ENCODE measurements at regions not wholly inside any gene's neighbourhood (a gene's known extent, or its start where the extent isn't known, plus 50 kb on each side); places are given as distances from the start of the nearest gene placed in this dataset.

DNA sequence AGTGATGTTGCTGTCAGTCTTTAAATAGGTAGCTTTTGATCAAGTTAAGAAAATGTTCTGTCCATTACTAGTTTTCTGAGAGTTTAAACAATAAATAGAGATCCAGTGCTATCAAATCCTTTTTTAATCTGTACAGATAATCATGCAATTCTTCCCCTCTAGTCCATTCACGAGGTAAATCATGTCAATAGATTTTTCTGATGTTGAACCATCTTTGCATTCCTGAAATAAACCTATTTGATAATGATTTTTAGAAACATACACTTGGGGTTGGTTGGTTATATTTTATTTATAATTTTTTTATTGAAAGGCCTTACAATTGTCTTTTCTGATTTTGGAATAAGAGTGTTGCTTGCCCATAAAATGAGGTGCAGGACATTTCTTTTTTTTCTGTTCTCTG, 95.0 kb downstream of the FAM53A start:
- TF ChIP-seq GABPA (IDR thresholded peaks at IDR 0.05; ENCODE audit: low read depth), result no peak
- TF ChIP-seq POLR2AphosphoS5 (IDR thresholded peaks at IDR 0.05; ENCODE audit: low read depth), result no peak
- TF ChIP-seq, protein P1, sequence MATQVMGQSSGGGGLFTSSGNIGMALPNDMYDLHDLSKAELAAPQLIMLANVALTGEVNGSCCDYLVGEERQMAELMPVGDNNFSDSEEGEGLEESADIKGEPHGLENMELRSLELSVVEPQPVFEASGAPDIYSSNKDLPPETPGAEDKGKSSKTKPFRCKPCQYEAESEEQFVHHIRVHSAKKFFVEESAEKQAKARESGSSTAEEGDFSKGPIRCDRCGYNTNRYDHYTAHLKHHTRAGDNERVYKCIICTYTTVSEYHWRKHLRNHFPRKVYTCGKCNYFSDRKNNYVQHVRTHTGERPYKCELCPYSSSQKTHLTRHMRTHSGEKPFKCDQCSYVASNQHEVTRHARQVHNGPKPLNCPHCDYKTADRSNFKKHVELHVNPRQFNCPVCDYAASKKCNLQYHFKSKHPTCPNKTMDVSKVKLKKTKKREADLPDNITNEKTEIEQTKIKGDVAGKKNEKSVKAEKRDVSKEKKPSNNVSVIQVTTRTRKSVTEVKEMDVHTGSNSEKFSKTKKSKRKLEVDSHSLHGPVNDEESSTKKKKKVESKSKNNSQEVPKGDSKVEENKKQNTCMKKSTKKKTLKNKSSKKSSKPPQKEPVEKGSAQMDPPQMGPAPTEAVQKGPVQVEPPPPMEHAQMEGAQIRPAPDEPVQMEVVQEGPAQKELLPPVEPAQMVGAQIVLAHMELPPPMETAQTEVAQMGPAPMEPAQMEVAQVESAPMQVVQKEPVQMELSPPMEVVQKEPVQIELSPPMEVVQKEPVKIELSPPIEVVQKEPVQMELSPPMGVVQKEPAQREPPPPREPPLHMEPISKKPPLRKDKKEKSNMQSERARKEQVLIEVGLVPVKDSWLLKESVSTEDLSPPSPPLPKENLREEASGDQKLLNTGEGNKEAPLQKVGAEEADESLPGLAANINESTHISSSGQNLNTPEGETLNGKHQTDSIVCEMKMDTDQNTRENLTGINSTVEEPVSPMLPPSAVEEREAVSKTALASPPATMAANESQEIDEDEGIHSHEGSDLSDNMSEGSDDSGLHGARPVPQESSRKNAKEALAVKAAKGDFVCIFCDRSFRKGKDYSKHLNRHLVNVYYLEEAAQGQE (IDR thresholded peaks at IDR 0.05; ENCODE audit: insufficient replicate concordance, low read depth), result no peak
- no peak for TF ChIP-seq SPI1 (IDR thresholded peaks at IDR 0.05; ENCODE audit: borderline replicate concordance, low read depth)
- TF ChIP-seq, protein P2, sequence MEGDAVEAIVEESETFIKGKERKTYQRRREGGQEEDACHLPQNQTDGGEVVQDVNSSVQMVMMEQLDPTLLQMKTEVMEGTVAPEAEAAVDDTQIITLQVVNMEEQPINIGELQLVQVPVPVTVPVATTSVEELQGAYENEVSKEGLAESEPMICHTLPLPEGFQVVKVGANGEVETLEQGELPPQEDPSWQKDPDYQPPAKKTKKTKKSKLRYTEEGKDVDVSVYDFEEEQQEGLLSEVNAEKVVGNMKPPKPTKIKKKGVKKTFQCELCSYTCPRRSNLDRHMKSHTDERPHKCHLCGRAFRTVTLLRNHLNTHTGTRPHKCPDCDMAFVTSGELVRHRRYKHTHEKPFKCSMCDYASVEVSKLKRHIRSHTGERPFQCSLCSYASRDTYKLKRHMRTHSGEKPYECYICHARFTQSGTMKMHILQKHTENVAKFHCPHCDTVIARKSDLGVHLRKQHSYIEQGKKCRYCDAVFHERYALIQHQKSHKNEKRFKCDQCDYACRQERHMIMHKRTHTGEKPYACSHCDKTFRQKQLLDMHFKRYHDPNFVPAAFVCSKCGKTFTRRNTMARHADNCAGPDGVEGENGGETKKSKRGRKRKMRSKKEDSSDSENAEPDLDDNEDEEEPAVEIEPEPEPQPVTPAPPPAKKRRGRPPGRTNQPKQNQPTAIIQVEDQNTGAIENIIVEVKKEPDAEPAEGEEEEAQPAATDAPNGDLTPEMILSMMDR (IDR thresholded peaks at IDR 0.05; ENCODE audit: insufficient read depth, low read length), result no peak
- no peak overlapping the region for H3K27ac ChIP-seq (replicated peaks)
- H3K4me3 ChIP-seq (replicated peaks; ENCODE audit: insufficient read depth, low read length), result no peak overlapping the region
- no peak for DNase-seq (ENCODE audit: low read depth in 1 of 2, low spot score in 1 of 2)
- H3K27me3 ChIP-seq (ENCODE audit: insufficient read depth, poor library complexity, severe bottlenecking), result no peaks in the 10 kb centered on the region

GRCh38 chr4:1588306-1588705, 95.8 kb downstream of the FAM53A start:
- H3K4me3 ChIP-seq (replicated peaks; ENCODE audit: insufficient read depth, low read length), result no peak overlapping the region
- DNase-seq (ENCODE audit: low read depth in 1 of 2, low spot score in 1 of 2), result no peak
- H3K27ac ChIP-seq (replicated peaks), result no peak overlapping the region
- TF ChIP-seq, protein P1 (IDR thresholded peaks at IDR 0.05; ENCODE audit: insufficient replicate concordance, low read depth), result no peak
- TF ChIP-seq SPI1 (IDR thresholded peaks at IDR 0.05; ENCODE audit: borderline replicate concordance, low read depth) (no peak), GABPA (IDR thresholded peaks at IDR 0.05; ENCODE audit: low read depth) (no peak), POLR2AphosphoS5 (IDR thresholded peaks at IDR 0.05; ENCODE audit: low read depth) (no peak)
- TF ChIP-seq, protein P2 (IDR thresholded peaks at IDR 0.05; ENCODE audit: insufficient read depth, low read length), result no peak
- H3K27me3 ChIP-seq (ENCODE audit: insufficient read depth, poor library complexity, severe bottlenecking), result no peaks in the 10 kb centered on the region

- no peak overlapping the region for H3K27ac ChIP-seq (replicated peaks)
- TF ChIP-seq POLR2AphosphoS5 (IDR thresholded peaks at IDR 0.05; ENCODE audit: low read depth) (no peak), SPI1 (IDR thresholded peaks at IDR 0.05; ENCODE audit: borderline replicate concordance, low read depth) (no peak), GABPA (IDR thresholded peaks at IDR 0.05; ENCODE audit: low read depth) (no peak)
- TF ChIP-seq, protein P1 (IDR thresholded peaks at IDR 0.05; ENCODE audit: insufficient replicate concordance, low read depth), result no peak
- TF ChIP-seq, protein P2 (IDR thresholded peaks at IDR 0.05; ENCODE audit: insufficient read depth, low read length), result no peak
These were observed 99.6 kb downstream of the FAM53A start for GRCh38 chr4:1584498-1584897.

More at GRCh38 chr4:1584498-1584897, 99.6 kb downstream of the FAM53A start:
- DNase-seq (ENCODE audit: low read depth in 1 of 2, low spot score in 1 of 2), result no peak
- no peak overlapping the region for H3K4me3 ChIP-seq (replicated peaks; ENCODE audit: insufficient read depth, low read length)
- no peaks in the 10 kb centered on the region for H3K27me3 ChIP-seq (ENCODE audit: insufficient read depth, poor library complexity, severe bottlenecking)
